Body of pancreas (tissue), 4 donors: ENCODE measurements at regions not wholly inside any gene's neighbourhood (a gene's known extent, or its start where the extent isn't known, plus 50 kb on each side); places are given as distances from the start of the nearest gene placed in this dataset.

Experiments
- POLR2A ChIP-seq, 3 donors: fragments of 450-650 bp; IDR thresholded peaks; one replicate each; pipeline ENCODE4 v1.6.1; 2016; ENCODE audit warnings: antibody characterized with exemption in 3 of 3, mild to moderate bottlenecking in 2 of 3
- TF ChIP-seq, protein P1 (sequence below), 7 experiments: fragments of 450-650 bp in 4 of 7; fragments of 200-600 bp in 3 of 7; sonication (generic) in 3 of 7; IDR thresholded peaks; one replicate each; pipeline ENCODE4 v1.5.1; 2016 to 2019; ENCODE audit warnings: antibody characterized with exemption in 7 of 7

DNA sequence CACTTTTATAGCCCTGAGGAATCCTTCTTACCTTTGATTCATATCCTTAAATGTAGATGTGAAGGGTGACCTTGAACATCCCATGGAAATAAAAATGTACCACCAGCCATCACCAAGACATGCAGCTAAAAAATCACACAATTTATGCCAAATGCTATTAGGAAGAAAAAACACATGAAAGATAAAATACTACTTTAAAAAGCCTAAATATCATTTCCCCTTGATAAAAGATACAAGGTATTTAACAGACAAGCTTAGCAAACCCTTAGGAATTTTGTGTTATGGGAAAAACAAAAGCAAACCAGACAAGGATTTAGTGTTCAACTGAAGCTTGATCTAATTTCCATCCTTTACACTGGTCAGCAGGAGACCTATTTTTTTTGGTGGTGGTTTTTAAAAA, 255.0 kb downstream of the ICOS start:
- TF ChIP-seq, protein P1, sequence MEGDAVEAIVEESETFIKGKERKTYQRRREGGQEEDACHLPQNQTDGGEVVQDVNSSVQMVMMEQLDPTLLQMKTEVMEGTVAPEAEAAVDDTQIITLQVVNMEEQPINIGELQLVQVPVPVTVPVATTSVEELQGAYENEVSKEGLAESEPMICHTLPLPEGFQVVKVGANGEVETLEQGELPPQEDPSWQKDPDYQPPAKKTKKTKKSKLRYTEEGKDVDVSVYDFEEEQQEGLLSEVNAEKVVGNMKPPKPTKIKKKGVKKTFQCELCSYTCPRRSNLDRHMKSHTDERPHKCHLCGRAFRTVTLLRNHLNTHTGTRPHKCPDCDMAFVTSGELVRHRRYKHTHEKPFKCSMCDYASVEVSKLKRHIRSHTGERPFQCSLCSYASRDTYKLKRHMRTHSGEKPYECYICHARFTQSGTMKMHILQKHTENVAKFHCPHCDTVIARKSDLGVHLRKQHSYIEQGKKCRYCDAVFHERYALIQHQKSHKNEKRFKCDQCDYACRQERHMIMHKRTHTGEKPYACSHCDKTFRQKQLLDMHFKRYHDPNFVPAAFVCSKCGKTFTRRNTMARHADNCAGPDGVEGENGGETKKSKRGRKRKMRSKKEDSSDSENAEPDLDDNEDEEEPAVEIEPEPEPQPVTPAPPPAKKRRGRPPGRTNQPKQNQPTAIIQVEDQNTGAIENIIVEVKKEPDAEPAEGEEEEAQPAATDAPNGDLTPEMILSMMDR (IDR thresholded peaks at IDR 0.05), result no peak
- TF ChIP-seq POLR2A (IDR thresholded peaks at IDR 0.05), result no peak
